Panc1 (cell line): ENCODE measurements at regions not wholly inside any gene's neighbourhood (a gene's known extent, or its start where the extent isn't known, plus 50 kb on each side); places are given as distances from the start of the nearest gene placed in this dataset.

Experiments
- ATAC-seq: fragments of 200-7000 bp; cut with Tn5 transposase; 2 replicates; pipeline ENCODE4 v1.9.1; 2020; ENCODE audit warnings: mild to moderate bottlenecking, moderate library complexity
- BruUV-seq: library from RNA; stranded (reverse); fragments of 400-500 nt; replicated peaks from 2 replicates; lab custom pipeline; 2021; lab: Mats Ljungman, UMichigan
- CTCF ChIA-PET: fragments of 300-600 bp; sonication (Branson Sonifier 250); formaldehyde crosslinking; loops from one replicate; lab custom pipeline; 2022; ENCODE audit warnings: antibody characterized with exemption; lab: Charles Lee
- POLR2A ChIA-PET: fragments of 300-600 bp; sonication (Branson Sonifier 250); formaldehyde crosslinking; loops from one replicate; lab custom pipeline; 2022; ENCODE audit warnings: antibody characterized with exemption; lab: Charles Lee
- DNase-seq: peaks from one replicate; pipeline ENCODE4 v3.0.0-alpha.2; 2010; ENCODE audit warnings: low read depth, low spot score
- H3K27ac ChIP-seq: 2 replicates; pipeline ENCODE4 v1.5.1; 2011; ENCODE audit warnings: mild to moderate bottlenecking, low read length, inconsistent platforms
- H3K27me3 ChIP-seq: fragments of 200-500 bp; sonication (Bioruptor generic); 2 replicates; pipeline ENCODE4 v1.6.0; 2014; ENCODE audit warnings: low read length, inconsistent platforms; ENCODE audit not compliant: control insufficient read depth, insufficient read depth
- H3K36me3 ChIP-seq: fragments of 200-500 bp; sonication (Bioruptor generic); 2 replicates; pipeline ENCODE4 v1.5.1; 2014; ENCODE audit warnings: inconsistent platforms, mild to moderate bottlenecking, low read length, moderate library complexity; ENCODE audit not compliant: control insufficient read depth, insufficient read depth
- H3K4me1 ChIP-seq: 2 replicates; pipeline ENCODE4 v1.5.1; 2011; ENCODE audit warnings: inconsistent platforms, mild to moderate bottlenecking, low read length, moderate library complexity; ENCODE audit not compliant: control insufficient read depth, insufficient read depth
- H3K4me3 ChIP-seq, 2 experiments: 2 replicates each; pipeline ENCODE4 v1.5.1; 2011 to 2012; ENCODE audit warnings: low read depth in 2 of 2, low read length in 2 of 2, mild to moderate bottlenecking in 2 of 2, inconsistent platforms in 1 of 2, moderate library complexity in 1 of 2
- H3K9me3 ChIP-seq: fragments of 200-500 bp; sonication (Bioruptor generic); 2 replicates; pipeline ENCODE4 v1.5.1; 2014; ENCODE audit warnings: low read depth, mild to moderate bottlenecking, inconsistent platforms, low read length, moderate library complexity; ENCODE audit not compliant: control insufficient read depth, insufficient read depth
- POLR2AphosphoS5 ChIP-seq: IDR thresholded peaks from 2 replicates; pipeline ENCODE4 v1.6.1; 2012; ENCODE audit warnings: mild to moderate bottlenecking, low read depth, low read length, moderate library complexity
- SIN3A ChIP-seq: IDR thresholded peaks from 2 replicates; pipeline ENCODE4 v1.6.1; 2012; ENCODE audit warnings: low read depth, mild to moderate bottlenecking, low read length, moderate library complexity, borderline replicate concordance; ENCODE audit not compliant: insufficient read depth
- TCF7L2 ChIP-seq: IDR thresholded peaks from 2 replicates; pipeline ENCODE4 v1.6.1; 2011; ENCODE audit warnings: mild to moderate bottlenecking, low read depth, low read length, inconsistent platforms
- in situ Hi-C: cut with HindIII; loops from 2 replicates; pipeline ENCODE4 v1.10.0; 2016; ENCODE audit warnings: low sequenced_read_pairs, low pct_unique_long_range_greater_than_20kb
- intact Hi-C: fragments of 100-400 bp; cut with micrococcal nuclease; formaldehyde crosslinking; loops from one replicate; pipeline ENCODE4 v1.10.0; 2022; ENCODE audit not compliant: unreplicated experiment
- TF ChIP-seq, protein P1 (sequence below), 2 experiments: IDR thresholded peaks; 2 replicates each; pipeline ENCODE4 v1.6.1; 2011 to 2012; ENCODE audit warnings: low read depth in 2 of 2, control low read depth in 1 of 2, low read length in 1 of 2, mild to moderate bottlenecking in 1 of 2, moderate library complexity in 1 of 2; ENCODE audit not compliant: insufficient read depth in 1 of 2
- TF ChIP-seq, protein P2 (sequence below): fragments of 450-650 bp; IDR thresholded peaks from 2 replicates; pipeline ENCODE4 v1.5.1; 2017; ENCODE audit warnings: mild to moderate bottlenecking

DNA sequence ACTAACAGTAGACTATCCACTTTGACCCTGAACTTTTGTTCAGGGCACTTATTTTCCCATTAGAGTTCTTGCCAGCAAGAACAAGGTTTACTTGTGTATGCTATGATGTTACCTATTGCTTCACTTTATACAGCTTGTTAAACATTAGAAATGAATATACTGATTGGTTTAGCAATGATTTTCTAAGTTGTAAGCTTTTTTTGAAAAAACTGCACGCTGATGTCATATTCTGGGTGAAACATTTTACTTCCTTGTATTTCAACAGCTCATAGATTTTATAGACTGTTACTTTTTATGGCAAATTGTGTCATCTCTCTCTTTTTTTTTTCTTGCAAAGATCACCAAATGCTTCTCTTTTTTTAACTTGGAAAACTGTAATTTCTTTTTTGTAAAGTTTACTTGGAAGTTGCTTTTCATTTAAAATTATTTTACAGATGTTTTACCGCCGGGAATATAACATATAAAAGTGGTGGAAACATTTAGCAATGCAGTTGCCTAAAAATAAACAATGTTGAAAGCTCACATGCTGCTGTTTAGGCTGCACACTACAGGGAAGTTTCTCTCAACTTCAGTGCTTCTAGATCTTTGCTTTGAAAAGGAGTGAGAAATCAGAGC lies 215.3 kb upstream of the NFIA start:
- POLR2A ChIA-PET = no interaction called here
- BruUV-seq = no TSS peak
- intact Hi-C loops = no loop called here
- no peak overlapping the region for H3K27ac ChIP-seq
- in situ Hi-C loops = no loop called here
- TF ChIP-seq, protein P1, sequence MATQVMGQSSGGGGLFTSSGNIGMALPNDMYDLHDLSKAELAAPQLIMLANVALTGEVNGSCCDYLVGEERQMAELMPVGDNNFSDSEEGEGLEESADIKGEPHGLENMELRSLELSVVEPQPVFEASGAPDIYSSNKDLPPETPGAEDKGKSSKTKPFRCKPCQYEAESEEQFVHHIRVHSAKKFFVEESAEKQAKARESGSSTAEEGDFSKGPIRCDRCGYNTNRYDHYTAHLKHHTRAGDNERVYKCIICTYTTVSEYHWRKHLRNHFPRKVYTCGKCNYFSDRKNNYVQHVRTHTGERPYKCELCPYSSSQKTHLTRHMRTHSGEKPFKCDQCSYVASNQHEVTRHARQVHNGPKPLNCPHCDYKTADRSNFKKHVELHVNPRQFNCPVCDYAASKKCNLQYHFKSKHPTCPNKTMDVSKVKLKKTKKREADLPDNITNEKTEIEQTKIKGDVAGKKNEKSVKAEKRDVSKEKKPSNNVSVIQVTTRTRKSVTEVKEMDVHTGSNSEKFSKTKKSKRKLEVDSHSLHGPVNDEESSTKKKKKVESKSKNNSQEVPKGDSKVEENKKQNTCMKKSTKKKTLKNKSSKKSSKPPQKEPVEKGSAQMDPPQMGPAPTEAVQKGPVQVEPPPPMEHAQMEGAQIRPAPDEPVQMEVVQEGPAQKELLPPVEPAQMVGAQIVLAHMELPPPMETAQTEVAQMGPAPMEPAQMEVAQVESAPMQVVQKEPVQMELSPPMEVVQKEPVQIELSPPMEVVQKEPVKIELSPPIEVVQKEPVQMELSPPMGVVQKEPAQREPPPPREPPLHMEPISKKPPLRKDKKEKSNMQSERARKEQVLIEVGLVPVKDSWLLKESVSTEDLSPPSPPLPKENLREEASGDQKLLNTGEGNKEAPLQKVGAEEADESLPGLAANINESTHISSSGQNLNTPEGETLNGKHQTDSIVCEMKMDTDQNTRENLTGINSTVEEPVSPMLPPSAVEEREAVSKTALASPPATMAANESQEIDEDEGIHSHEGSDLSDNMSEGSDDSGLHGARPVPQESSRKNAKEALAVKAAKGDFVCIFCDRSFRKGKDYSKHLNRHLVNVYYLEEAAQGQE (IDR thresholded peaks at IDR 0.05; ENCODE audit: insufficient read depth in 1 of 2, low read depth in 2 of 2, low read length in 1 of 2) = no peak
- TF ChIP-seq SIN3A (no peak), POLR2AphosphoS5 (no peak), TCF7L2 (no peak)
- TF ChIP-seq, protein P2, sequence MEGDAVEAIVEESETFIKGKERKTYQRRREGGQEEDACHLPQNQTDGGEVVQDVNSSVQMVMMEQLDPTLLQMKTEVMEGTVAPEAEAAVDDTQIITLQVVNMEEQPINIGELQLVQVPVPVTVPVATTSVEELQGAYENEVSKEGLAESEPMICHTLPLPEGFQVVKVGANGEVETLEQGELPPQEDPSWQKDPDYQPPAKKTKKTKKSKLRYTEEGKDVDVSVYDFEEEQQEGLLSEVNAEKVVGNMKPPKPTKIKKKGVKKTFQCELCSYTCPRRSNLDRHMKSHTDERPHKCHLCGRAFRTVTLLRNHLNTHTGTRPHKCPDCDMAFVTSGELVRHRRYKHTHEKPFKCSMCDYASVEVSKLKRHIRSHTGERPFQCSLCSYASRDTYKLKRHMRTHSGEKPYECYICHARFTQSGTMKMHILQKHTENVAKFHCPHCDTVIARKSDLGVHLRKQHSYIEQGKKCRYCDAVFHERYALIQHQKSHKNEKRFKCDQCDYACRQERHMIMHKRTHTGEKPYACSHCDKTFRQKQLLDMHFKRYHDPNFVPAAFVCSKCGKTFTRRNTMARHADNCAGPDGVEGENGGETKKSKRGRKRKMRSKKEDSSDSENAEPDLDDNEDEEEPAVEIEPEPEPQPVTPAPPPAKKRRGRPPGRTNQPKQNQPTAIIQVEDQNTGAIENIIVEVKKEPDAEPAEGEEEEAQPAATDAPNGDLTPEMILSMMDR = no peak
- no peak for ATAC-seq
- no peak for DNase-seq
- H3K4me3 ChIP-seq = no peak overlapping the region
- H3K36me3 ChIP-seq = no peaks in the 10 kb centered on the region
- H3K9me3 ChIP-seq = no peaks in the 10 kb centered on the region
- no peaks in the 10 kb centered on the region for H3K4me1 ChIP-seq
- CTCF ChIA-PET = no interaction called here
- peaks cover 34% of the 10 kb centered on the region for H3K27me3 ChIP-seq

DNA sequence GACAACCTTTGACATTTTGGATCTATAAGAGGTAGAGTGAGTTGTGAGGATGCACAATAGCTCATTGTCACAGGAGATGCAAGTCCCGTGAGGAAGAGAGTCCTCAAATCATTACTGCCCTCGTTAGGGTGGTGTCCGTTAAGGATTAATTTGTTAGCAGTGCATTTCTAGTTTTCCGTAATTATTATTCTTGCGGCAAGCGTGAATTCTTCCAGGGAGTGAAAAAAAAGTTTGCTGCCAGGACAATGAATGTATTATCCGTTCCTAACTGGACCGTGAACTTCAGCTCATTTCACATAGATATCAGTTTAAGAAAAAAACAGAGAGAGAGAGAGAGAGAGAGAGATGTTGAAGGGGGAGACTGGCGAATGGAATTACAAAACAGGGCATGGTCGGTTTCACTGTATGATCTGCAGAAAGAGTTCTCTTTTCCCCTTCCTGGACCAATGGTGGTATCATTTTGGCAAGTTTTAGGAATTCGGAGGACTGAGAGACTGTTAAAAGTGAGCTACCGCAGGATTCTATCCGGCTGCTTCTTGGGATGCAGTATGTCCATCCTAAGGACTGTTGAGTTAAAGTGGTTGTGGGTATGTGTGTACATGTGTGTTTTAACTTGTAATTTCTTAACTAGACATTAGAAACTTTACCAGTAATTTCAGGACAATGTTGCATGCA lies 216.0 kb upstream of the NFIA start:
- ChIA-PET POLR2A (no interaction called here), CTCF (no interaction called here)
- intact Hi-C loops = no loop called here
- Histone ChIP-seq H3K27ac (no peak overlapping the region), H3K36me3 (no peaks in the 10 kb centered on the region), H3K4me1 (no peaks in the 10 kb centered on the region), H3K4me3 (no peak overlapping the region), H3K27me3 (peaks cover 34% of the 10 kb centered on the region), H3K9me3 (no peaks in the 10 kb centered on the region)
- no peak for TF ChIP-seq SIN3A
- TF ChIP-seq, protein P2 = no peak
- no peak for TF ChIP-seq POLR2AphosphoS5
- TF ChIP-seq, protein P1 (IDR thresholded peaks at IDR 0.05; ENCODE audit: insufficient read depth in 1 of 2, low read depth in 2 of 2, low read length in 1 of 2) = no peak
- no peak for TF ChIP-seq TCF7L2
- BruUV-seq = no TSS peak
- in situ Hi-C loops = no loop called here
- ATAC-seq (no peak), DNase-seq (no peak)
